ENCODE measurements at regions not wholly inside any gene's neighbourhood (a gene's known extent, or its start where the extent isn't known, plus 50 kb on each side); places are given as distances from the start of the nearest gene placed in this dataset.

- TF ChIP-seq CTCF (conservative IDR thresholded peaks at IDR 0.05; ENCODE audit: low read length), result no peak
- no peak for TF ChIP-seq EZH2phosphoT487 (IDR thresholded peaks at IDR 0.05; ENCODE audit: borderline replicate concordance)
These were observed 132.0 kb downstream of the NSG2 start for GRCh38 chr5:174177531-174177930.

Data from Loucy (cell line).